ENCODE measurements at regions not wholly inside any gene's neighbourhood (a gene's known extent, or its start where the extent isn't known, plus 50 kb on each side); places are given as distances from the start of the nearest gene placed in this dataset.

- Mint-ChIP-seq H3K27me3 (no peaks in the 10 kb centered on the region), H3K36me3 (ENCODE audit: low read depth) (peaks cover 1% of the 10 kb centered on the region), H3K27ac (no peak overlapping the region), H3K4me1 (no peaks in the 10 kb centered on the region), H3K4me3 (no peak overlapping the region), H3K9me3 (no peaks in the 10 kb centered on the region)
- DNase-seq: no peak
- ATAC-seq: no peak
These were observed 60.0 kb upstream of the STX18 start for GRCh38 chr4:4601803-4602369.

- Mint-ChIP-seq H3K4me1 (no peaks in the 10 kb centered on the region), H3K27ac (no peak overlapping the region)
- DNase-seq: no peak
These were observed 57.8 kb upstream of the STX18 start for GRCh38 chr4:4599481-4600275.

GRCh38 chr4:4598851-4599411 lies 57.1 kb upstream of the STX18 start:
- H3K4me3 Mint-ChIP-seq: no peak overlapping the region
- H3K9me3 Mint-ChIP-seq: peaks cover 12% of the 10 kb centered on the region
- H3K27ac Mint-ChIP-seq: no peak overlapping the region
- no peaks in the 10 kb centered on the region for H3K4me1 Mint-ChIP-seq
- H3K36me3 Mint-ChIP-seq (ENCODE audit: low read depth): peaks cover 25% of the 10 kb centered on the region
- H3K27me3 Mint-ChIP-seq: no peaks in the 10 kb centered on the region
- no peak for DNase-seq
- ATAC-seq: no peak

More at GRCh38 chr4:4599481-4600275, 57.8 kb upstream of the STX18 start:
- Mint-ChIP-seq H3K36me3 (ENCODE audit: low read depth) (peaks cover 18% of the 10 kb centered on the region), H3K4me3 (no peak overlapping the region), H3K27me3 (no peaks in the 10 kb centered on the region), H3K9me3 (peaks cover 7% of the 10 kb centered on the region)
- no peak for ATAC-seq

- DNase-seq (no peak), ATAC-seq (no peak)
- Mint-ChIP-seq H3K36me3 (ENCODE audit: low read depth) (peaks cover 29% of the 10 kb centered on the region), H3K9me3 (peaks cover 20% of the 10 kb centered on the region), H3K4me3 (no peak overlapping the region), H3K27me3 (no peaks in the 10 kb centered on the region), H3K27ac (no peak overlapping the region), H3K4me1 (no peaks in the 10 kb centered on the region)
These were observed 54.9 kb upstream of the STX18 start for GRCh38 chr4:4596720-4597119.

GRCh38 chr4:4595252-4595651 lies 53.4 kb upstream of the STX18 start:
- DNase-seq: no peak
- ATAC-seq: no peak
- H3K4me3 Mint-ChIP-seq: no peak overlapping the region

GRCh38 chr4:4594285-4594920 lies 52.6 kb upstream of the STX18 start:
- H3K4me1 Mint-ChIP-seq: no peaks in the 10 kb centered on the region
- H3K27me3 Mint-ChIP-seq: no peaks in the 10 kb centered on the region
- DNase-seq (no peak), ATAC-seq (no peak)
- peaks cover 20% of the 10 kb centered on the region for H3K9me3 Mint-ChIP-seq
- H3K36me3 Mint-ChIP-seq (ENCODE audit: low read depth): peaks cover 35% of the 10 kb centered on the region
- no peak overlapping the region for H3K27ac Mint-ChIP-seq
- H3K4me3 Mint-ChIP-seq: no peak overlapping the region

More at GRCh38 chr4:4595252-4595651, 53.4 kb upstream of the STX18 start:
- Mint-ChIP-seq H3K4me1 (no peaks in the 10 kb centered on the region), H3K27me3 (no peaks in the 10 kb centered on the region), H3K9me3 (peaks cover 20% of the 10 kb centered on the region), H3K36me3 (ENCODE audit: low read depth) (peaks cover 35% of the 10 kb centered on the region), H3K27ac (no peak overlapping the region)

GRCh38 chr4:4593596-4594284 lies 51.9 kb upstream of the STX18 start:
- DNase-seq: no peak
- Mint-ChIP-seq H3K27ac (no peak overlapping the region), H3K27me3 (no peaks in the 10 kb centered on the region), H3K36me3 (ENCODE audit: low read depth) (peaks cover 35% of the 10 kb centered on the region), H3K4me3 (no peak overlapping the region), H3K4me1 (no peaks in the 10 kb centered on the region), H3K9me3 (peaks cover 20% of the 10 kb centered on the region)
- no peak for ATAC-seq

GRCh38 chr4:4592414-4592813 lies 50.6 kb upstream of the STX18 start:
- peaks cover 35% of the 10 kb centered on the region for H3K36me3 Mint-ChIP-seq (ENCODE audit: low read depth)
- no peaks in the 10 kb centered on the region for H3K4me1 Mint-ChIP-seq
- H3K4me3 Mint-ChIP-seq: no peak overlapping the region
- DNase-seq: no peak
- peaks cover 20% of the 10 kb centered on the region for H3K9me3 Mint-ChIP-seq
- no peak overlapping the region for H3K27ac Mint-ChIP-seq
- no peaks in the 10 kb centered on the region for H3K27me3 Mint-ChIP-seq
- ATAC-seq: no peak
